ENCODE measurements at regions not wholly inside any gene's neighbourhood (a gene's known extent, or its start where the extent isn't known, plus 50 kb on each side); places are given as distances from the start of the nearest gene placed in this dataset.

- TF ChIP-seq SRF (IDR thresholded peaks at IDR 0.05; ENCODE audit: low read depth) = no peak
- TF ChIP-seq ZNF274 (IDR thresholded peaks at IDR 0.05; ENCODE audit: low read depth, low read length) = no peak
- no peak for TF ChIP-seq CEBPB (IDR thresholded peaks at IDR 0.05; ENCODE audit: low read depth)
- no peak for TF ChIP-seq MAX (IDR thresholded peaks at IDR 0.05)
- TF ChIP-seq ZFX (IDR thresholded peaks at IDR 0.05) = no peak
- Histone ChIP-seq H3K9ac (ENCODE audit: low read length) (no peak overlapping the region), H3K4me1 (ENCODE audit: control insufficient read depth in 1 of 2, insufficient read depth in 2 of 2, low read length in 2 of 2) (no peaks in the 10 kb centered on the region), H3K79me2 (ENCODE audit: insufficient read depth, low read length) (no peaks in the 10 kb centered on the region), H3K9me3 (ENCODE audit: control insufficient read depth in 1 of 2, insufficient read depth in 1 of 2, low read depth in 1 of 2, low read length in 2 of 2) (no peaks in the 10 kb centered on the region), H3K4me2 (ENCODE audit: low read length) (no peak overlapping the region), H3K27ac (ENCODE audit: low read depth, low read length) (no peak overlapping the region), H4K20me1 (ENCODE audit: insufficient read depth) (no peaks in the 10 kb centered on the region), H2AFZ (ENCODE audit: low read depth, low read length, poor library complexity, severe bottlenecking) (no peak overlapping the region), H3K9me2 (ENCODE audit: insufficient read depth) (no peaks in the 10 kb centered on the region), H3K27me3 (ENCODE audit: insufficient read depth, low read length) (no peaks in the 10 kb centered on the region), H3K4me3 (replicated peaks in 1 of 2; ENCODE audit: low read depth in 1 of 2, low read length in 2 of 2) (no peak overlapping the region), H3K36me3 (ENCODE audit: control insufficient read depth in 1 of 2, insufficient read depth in 2 of 2, low read length in 2 of 2) (no peaks in the 10 kb centered on the region)
- ChIA-PET CTCF (no interaction called here), POLR2A (no interaction called here), RAD21 (ENCODE audit: low non-redundant PET in 1 of 2, low total read pairs in 2 of 2, uncharacterized antibody in 2 of 2, unreplicated experiment in 2 of 2) (no interaction called here)
- DNase-seq (ENCODE audit: low read depth, low spot score) = no peak
- BruUV-seq (replicated peaks) = no TSS peak
- no peak for ATAC-seq
- intact Hi-C loops (cut with micrococcal nuclease) = no loop called here
Observed at GRCh38 chr10:63054889-63055611, 78.1 kb upstream of the NRBF2 start.

GRCh38 chr10:63052083-63052482 lies 81.0 kb upstream of the NRBF2 start:
- Histone ChIP-seq H3K27ac (ENCODE audit: low read depth, low read length) (no peak overlapping the region), H4K20me1 (ENCODE audit: insufficient read depth) (no peaks in the 10 kb centered on the region), H3K4me2 (ENCODE audit: low read length) (no peak overlapping the region), H3K4me3 (replicated peaks in 1 of 2; ENCODE audit: low read depth in 1 of 2, low read length in 2 of 2) (no peak overlapping the region), H2AFZ (ENCODE audit: low read depth, low read length, poor library complexity, severe bottlenecking) (no peak overlapping the region), H3K36me3 (ENCODE audit: control insufficient read depth in 1 of 2, insufficient read depth in 2 of 2, low read length in 2 of 2) (no peaks in the 10 kb centered on the region), H3K4me1 (ENCODE audit: control insufficient read depth in 1 of 2, insufficient read depth in 2 of 2, low read length in 2 of 2) (no peaks in the 10 kb centered on the region), H3K9me2 (ENCODE audit: insufficient read depth) (no peaks in the 10 kb centered on the region), H3K79me2 (ENCODE audit: insufficient read depth, low read length) (no peaks in the 10 kb centered on the region), H3K27me3 (ENCODE audit: insufficient read depth, low read length) (no peaks in the 10 kb centered on the region), H3K9me3 (ENCODE audit: control insufficient read depth in 1 of 2, insufficient read depth in 1 of 2, low read depth in 1 of 2, low read length in 2 of 2) (no peaks in the 10 kb centered on the region), H3K9ac (ENCODE audit: low read length) (no peak overlapping the region)
- BruUV-seq (replicated peaks) = no TSS peak
- intact Hi-C loops (cut with micrococcal nuclease) = no loop called here
- ATAC-seq (no peak), DNase-seq (ENCODE audit: low read depth, low spot score) (no peak)
- ChIA-PET POLR2A (no interaction called here), RAD21 (ENCODE audit: low non-redundant PET in 1 of 2, low total read pairs in 2 of 2, uncharacterized antibody in 2 of 2, unreplicated experiment in 2 of 2) (interaction anchor here in 1 of 2 experiments (0.6 kb wide), 1 partner anchor 37 kb away, joined by 3 read pairs; no protein-coding TSS in a partner anchor), CTCF (no interaction called here)
- TF ChIP-seq SP1 (IDR thresholded peaks at IDR 0.05; ENCODE audit: low read depth) = no peak
- TF ChIP-seq SIN3A (IDR thresholded peaks at IDR 0.05; ENCODE audit: low read depth) = no peak
- TF ChIP-seq JUND (IDR thresholded peaks at IDR 0.05) = no peak
- TF ChIP-seq TCF7L2 (IDR thresholded peaks at IDR 0.05; ENCODE audit: borderline replicate concordance, extremely low read depth, insufficient read depth, insufficient read length) = no peak
- TF ChIP-seq CBX3 (IDR thresholded peaks at IDR 0.05; ENCODE audit: low read depth) = no peak
- no peak for TF ChIP-seq POLR2AphosphoS5 (IDR thresholded peaks at IDR 0.05; ENCODE audit: low read depth, low read length)
- no peak for TF ChIP-seq ZBTB33 (IDR thresholded peaks at IDR 0.05; ENCODE audit: extremely low read depth, insufficient replicate concordance, low read length)
- TF ChIP-seq YY1 (IDR thresholded peaks at IDR 0.05; ENCODE audit: extremely low read depth, insufficient replicate concordance, low read depth, low read length) = no peak
- no peak for TF ChIP-seq CEBPB (IDR thresholded peaks at IDR 0.05; ENCODE audit: low read depth)
- TF ChIP-seq MAX (IDR thresholded peaks at IDR 0.05) = no peak
- no peak for TF ChIP-seq ZFX (IDR thresholded peaks at IDR 0.05)
- no peak for TF ChIP-seq EZH2 (IDR thresholded peaks at IDR 0.05)
- TF ChIP-seq ZNF274 (IDR thresholded peaks at IDR 0.05; ENCODE audit: low read depth, low read length) = no peak
- no peak for TF ChIP-seq RAD21 (IDR thresholded peaks at IDR 0.05; ENCODE audit: low read depth)
- no peak for TF ChIP-seq ELF1 (IDR thresholded peaks at IDR 0.05; ENCODE audit: borderline replicate concordance, low read depth)
- no peak for TF ChIP-seq SRF (IDR thresholded peaks at IDR 0.05; ENCODE audit: low read depth)

Measured in HCT116 (cell line).